Tibial artery (tissue), 4 donors: ENCODE measurements at regions not wholly inside any gene's neighbourhood (a gene's known extent, or its start where the extent isn't known, plus 50 kb on each side); places are given as distances from the start of the nearest gene placed in this dataset.

Experiments
- DNase-seq, 2 donors: peaks; one replicate each; pipeline ENCODE4 v3.0.0-alpha.2; 2019
- H3K27ac ChIP-seq, 2 donors: fragments of 200-600 bp; sonication (generic) in 1 of 2; 1 replicate in 1 of 2; 2 replicates in 1 of 2; pipeline ENCODE4 v1.5.1; 2018 to 2019; ENCODE audit warnings: mild to moderate bottlenecking in 1 of 2
- H3K27me3 ChIP-seq, 2 donors: fragments of 200-600 bp; sonication (generic) in 1 of 2; one replicate each; pipeline versions ENCODE4 v1.5.1 to v1.6.0; 2016 to 2019
- H3K36me3 ChIP-seq, 3 donors: fragments of 200-600 bp; sonication (generic) in 2 of 3; one replicate each; pipeline ENCODE4 v1.5.1; 2016 to 2019; ENCODE audit warnings: mild to moderate bottlenecking in 2 of 3
- H3K4me1 ChIP-seq, 4 donors: fragments of 200-600 bp; sonication (generic) in 2 of 4; 1 replicate in 3 of 4; 2 replicates in 1 of 4; pipeline ENCODE4 v1.5.1; 2016 to 2019
- H3K4me3 ChIP-seq, 2 donors: fragments of 200-600 bp; sonication (generic) in 1 of 2; 1 replicate in 1 of 2; 2 replicates in 1 of 2; pipeline ENCODE4 v1.5.1; 2018 to 2019; ENCODE audit warnings: mild to moderate bottlenecking in 2 of 2
- H3K9me3 ChIP-seq, 3 donors: fragments of 200-600 bp; sonication (generic) in 1 of 3; one replicate each; pipeline ENCODE4 v1.5.1; 2016 to 2019
- intact Hi-C: fragments of 100-400 bp; cut with DNase I; formaldehyde crosslinking; loops from one replicate; pipeline ENCODE4 v1.15.0; 2023; ENCODE audit warnings: low total_unique reads
- TF ChIP-seq, protein P1 (sequence below), 2 experiments: fragments of 200-600 bp in 1 of 2; fragments of 450-650 bp in 1 of 2; IDR thresholded peaks; one replicate each; pipeline ENCODE4 v1.5.1; 2017 to 2019; ENCODE audit warnings: antibody characterized with exemption in 2 of 2, mild to moderate bottlenecking in 1 of 2, moderate library complexity in 1 of 2

GRCh38 chr17:77405867-77406732 is 265.3 kb downstream of the SEC14L1 start:
- Histone ChIP-seq H3K27me3 (no peaks in the 10 kb centered on the region), H3K36me3 (peaks cover 9 to 21% (median 13%) of the 10 kb centered on the region in 3 donors), H3K4me1 (peaks cover 12 to 86% (median 68%) of the 10 kb centered on the region in 4 donors), H3K27ac (peak overlapping the region; percentile 85 to 87), H3K9me3 (no peaks in the 10 kb centered on the region), H3K4me3 (no peak overlapping the region)
- DNase-seq = no peak
- TF ChIP-seq, protein P1, sequence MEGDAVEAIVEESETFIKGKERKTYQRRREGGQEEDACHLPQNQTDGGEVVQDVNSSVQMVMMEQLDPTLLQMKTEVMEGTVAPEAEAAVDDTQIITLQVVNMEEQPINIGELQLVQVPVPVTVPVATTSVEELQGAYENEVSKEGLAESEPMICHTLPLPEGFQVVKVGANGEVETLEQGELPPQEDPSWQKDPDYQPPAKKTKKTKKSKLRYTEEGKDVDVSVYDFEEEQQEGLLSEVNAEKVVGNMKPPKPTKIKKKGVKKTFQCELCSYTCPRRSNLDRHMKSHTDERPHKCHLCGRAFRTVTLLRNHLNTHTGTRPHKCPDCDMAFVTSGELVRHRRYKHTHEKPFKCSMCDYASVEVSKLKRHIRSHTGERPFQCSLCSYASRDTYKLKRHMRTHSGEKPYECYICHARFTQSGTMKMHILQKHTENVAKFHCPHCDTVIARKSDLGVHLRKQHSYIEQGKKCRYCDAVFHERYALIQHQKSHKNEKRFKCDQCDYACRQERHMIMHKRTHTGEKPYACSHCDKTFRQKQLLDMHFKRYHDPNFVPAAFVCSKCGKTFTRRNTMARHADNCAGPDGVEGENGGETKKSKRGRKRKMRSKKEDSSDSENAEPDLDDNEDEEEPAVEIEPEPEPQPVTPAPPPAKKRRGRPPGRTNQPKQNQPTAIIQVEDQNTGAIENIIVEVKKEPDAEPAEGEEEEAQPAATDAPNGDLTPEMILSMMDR (IDR thresholded peaks at IDR 0.05) = no peak
- intact Hi-C loops = no loop called here

GRCh38 chr17:77407321-77408277 is 266.8 kb downstream of the SEC14L1 start:
- intact Hi-C loops = no loop called here
- no peak overlapping the region for H3K4me3 ChIP-seq
- H3K36me3 ChIP-seq = peaks cover 2 to 12% (median 4%) of the 10 kb centered on the region in 3 donors
- TF ChIP-seq, protein P1 (IDR thresholded peaks at IDR 0.05) = no peak
- DNase-seq = peak in 1 of 2 donors; percentile 94
- no peaks in the 10 kb centered on the region for H3K9me3 ChIP-seq
- peak overlapping the region; percentile 85 to 87 for H3K27ac ChIP-seq
- H3K27me3 ChIP-seq = no peaks in the 10 kb centered on the region
- peaks cover 12 to 96% (median 75%) of the 10 kb centered on the region in 4 donors for H3K4me1 ChIP-seq

GRCh38 chr17:77408284-77408683 is 267.5 kb downstream of the SEC14L1 start:
- peak overlapping the region; percentile 85 to 87 for H3K27ac ChIP-seq
- no peaks in the 10 kb centered on the region for H3K9me3 ChIP-seq
- DNase-seq = no peak
- intact Hi-C loops = no loop called here
- peaks cover 12 to 89% (median 72%) of the 10 kb centered on the region in 4 donors for H3K4me1 ChIP-seq
- H3K27me3 ChIP-seq = no peaks in the 10 kb centered on the region
- peaks cover 0 to 6% (median 0%) of the 10 kb centered on the region in 3 donors for H3K36me3 ChIP-seq
- H3K4me3 ChIP-seq = no peak overlapping the region
- TF ChIP-seq, protein P1 (IDR thresholded peaks at IDR 0.05) = no peak

- peak; percentile 74 to 95 for DNase-seq
- peak overlapping the region; percentile 20 to 23 for H3K4me3 ChIP-seq
- peaks cover 12 to 85% (median 63%) of the 10 kb centered on the region in 4 donors for H3K4me1 ChIP-seq
- no peaks in the 10 kb centered on the region for H3K9me3 ChIP-seq
- TF ChIP-seq, protein P1 (IDR thresholded peaks at IDR 0.05) = no peak
- H3K27ac ChIP-seq = peak overlapping the region; percentile 85 to 87
- intact Hi-C loops = no loop called here
- H3K36me3 ChIP-seq = no peaks in the 10 kb centered on the region
- no peaks in the 10 kb centered on the region for H3K27me3 ChIP-seq
These were observed 268.8 kb downstream of the SEC14L1 start for GRCh38 chr17:77409282-77410161.

- no peak for DNase-seq
- no peaks in the 10 kb centered on the region for H3K9me3 ChIP-seq
- H3K4me1 ChIP-seq = peaks cover 12 to 75% (median 58%) of the 10 kb centered on the region in 4 donors
- TF ChIP-seq, protein P1 (IDR thresholded peaks at IDR 0.05) = no peak
- H3K27ac ChIP-seq = peak overlapping the region; percentile 85 to 87
- intact Hi-C loops = no loop called here
- no peaks in the 10 kb centered on the region for H3K36me3 ChIP-seq
- H3K4me3 ChIP-seq = no peak overlapping the region
- no peaks in the 10 kb centered on the region for H3K27me3 ChIP-seq
These were observed 269.7 kb downstream of the SEC14L1 start for GRCh38 chr17:77410470-77410869.
